GM23338 (cell line): ENCODE measurements at regions not wholly inside any gene's neighbourhood (a gene's known extent, or its start where the extent isn't known, plus 50 kb on each side); places are given as distances from the start of the nearest gene placed in this dataset.

Source experiments
- ATAC-seq: fragments of 200-7000 bp; cut with Tn5 transposase; 3 replicates; pipeline ENCODE4 v1.9.1; 2020
- DNase-seq: peaks from one replicate; pipeline ENCODE4 v3.0.0-alpha.2; 2015; ENCODE audit warnings: low spot score
- H2AFZ ChIP-seq: fragments of 200-600 bp; sonication (generic); 2 replicates; pipeline ENCODE4 v1.8.0; 2016; ENCODE audit warnings: antibody characterized with exemption, mild to moderate bottlenecking, moderate library complexity
- H3F3A ChIP-seq: fragments of 200-600 bp; sonication (generic); replicated peaks from 2 replicates; pipeline ENCODE4 v1.8.0; 2017; ENCODE audit warnings: antibody characterized with exemption, mixed run types, low read depth
- H3K27ac ChIP-seq: fragments of 200-600 bp; sonication (generic); 2 replicates; pipeline ENCODE4 v1.6.1; 2016; ENCODE audit warnings: low read depth
- H3K27me3 ChIP-seq: fragments of 200-600 bp; sonication (generic); 2 replicates; pipeline ENCODE4 v1.8.0; 2016; ENCODE audit warnings: mild to moderate bottlenecking, mixed run types, moderate library complexity; ENCODE audit not compliant: insufficient read depth
- H3K36me3 ChIP-seq: fragments of 200-600 bp; sonication (generic); 2 replicates; pipeline ENCODE4 v1.8.0; 2016; ENCODE audit warnings: mild to moderate bottlenecking; ENCODE audit not compliant: insufficient read depth
- H3K4me1 ChIP-seq: fragments of 200-600 bp; sonication (generic); 2 replicates; pipeline ENCODE4 v1.8.0; 2016; ENCODE audit warnings: mild to moderate bottlenecking, moderate library complexity; ENCODE audit not compliant: insufficient read depth
- H3K4me2 ChIP-seq: fragments of 200-600 bp; sonication (generic); 2 replicates; pipeline ENCODE4 v1.7.1; 2017; ENCODE audit warnings: mixed run types
- H3K4me3 ChIP-seq: fragments of 200-600 bp; sonication (generic); 2 replicates; pipeline ENCODE4 v1.6.1; 2016; ENCODE audit warnings: mixed run types
- H3K79me2 ChIP-seq: fragments of 200-600 bp; sonication (generic); replicated peaks from 2 replicates; pipeline ENCODE4 v1.8.0; 2017; ENCODE audit warnings: mild to moderate bottlenecking; ENCODE audit not compliant: insufficient read depth
- H3K9me2 ChIP-seq: fragments of 200-600 bp; sonication (generic); 2 replicates; pipeline ENCODE4 v1.8.0; 2017; ENCODE audit not compliant: insufficient read depth
- H4K20me1 ChIP-seq: fragments of 200-600 bp; sonication (generic); replicated peaks from 2 replicates; pipeline ENCODE4 v1.8.0; 2017; ENCODE audit warnings: mild to moderate bottlenecking; ENCODE audit not compliant: insufficient read depth
- H3K27ac Mint-ChIP-seq: 2 replicates; pipeline ENCODE4 v1.8.0; 2020; ENCODE audit warnings: inconsistent platforms, mild to moderate bottlenecking, moderate library complexity, mixed read lengths
- H3K27me3 Mint-ChIP-seq: 3 replicates; pipeline ENCODE4 v1.8.0; 2022; ENCODE audit warnings: low read depth, mild to moderate bottlenecking, moderate library complexity, mixed read lengths, inconsistent platforms; ENCODE audit not compliant: insufficient read depth, poor library complexity
- H3K36me3 Mint-ChIP-seq: 3 replicates; pipeline ENCODE4 v1.8.0; 2021; ENCODE audit warnings: low read depth, mild to moderate bottlenecking, inconsistent platforms, moderate library complexity, mixed read lengths
- H3K4me1 Mint-ChIP-seq: 3 replicates; pipeline ENCODE4 v1.8.0; 2020; ENCODE audit warnings: mild to moderate bottlenecking, inconsistent platforms, mixed read lengths
- H3K4me3 Mint-ChIP-seq: 3 replicates; pipeline ENCODE4 v1.8.0; 2021; ENCODE audit warnings: moderate library complexity, mild to moderate bottlenecking, inconsistent platforms, mixed read lengths
- H3K9me3 Mint-ChIP-seq: 3 replicates; pipeline ENCODE4 v1.8.0; 2020; ENCODE audit warnings: moderate library complexity, mild to moderate bottlenecking, inconsistent platforms, mixed read lengths
- CREB1 ChIP-seq: fragments of 250-450 bp; sonication (Bioruptor Pico); IDR thresholded peaks from 2 replicates; pipeline ENCODE4 v1.5.0; 2020; ENCODE audit warnings: low read depth, mild to moderate bottlenecking, moderate library complexity
- EZH2 ChIP-seq: fragments of 200-600 bp; sonication (generic); IDR thresholded peaks from one replicate; pipeline ENCODE4 v1.8.0; 2017; ENCODE audit warnings: antibody characterized with exemption, mild to moderate bottlenecking, low read depth; ENCODE audit not compliant: unreplicated experiment
- EZH2phosphoT487 ChIP-seq: fragments of 200-600 bp; sonication (generic); IDR thresholded peaks from one replicate; pipeline ENCODE4 v1.8.1; 2018; ENCODE audit warnings: antibody characterized with exemption; ENCODE audit not compliant: unreplicated experiment
- JUNB ChIP-seq: IDR thresholded peaks from one replicate; pipeline ENCODE4 v1.6.1; 2016; ENCODE audit warnings: antibody characterized with exemption; ENCODE audit not compliant: unreplicated experiment
- NANOG ChIP-seq: IDR thresholded peaks from 2 replicates; pipeline ENCODE4 v1.6.1; 2016; ENCODE audit warnings: antibody characterized with exemption, borderline replicate concordance
- POLR2AphosphoS5 ChIP-seq: IDR thresholded peaks from 2 replicates; pipeline ENCODE4 v1.6.1; 2016; ENCODE audit warnings: antibody characterized with exemption, low read depth
- STAT1 ChIP-seq: IDR thresholded peaks from one replicate; pipeline ENCODE4 v1.6.1; 2016; ENCODE audit warnings: antibody characterized with exemption; ENCODE audit not compliant: unreplicated experiment
- ZNF114 ChIP-seq: fragments of 250-450 bp; sonication (Bioruptor Pico); IDR thresholded peaks from 2 replicates; pipeline ENCODE4 v1.5.0; 2020; ENCODE audit warnings: mild to moderate bottlenecking, moderate library complexity
- ZNF331 ChIP-seq: fragments of 250-450 bp; sonication (Bioruptor Pico); IDR thresholded peaks from 2 replicates; pipeline ENCODE4 v1.5.0; 2020; ENCODE audit warnings: low read depth, mild to moderate bottlenecking, moderate library complexity
- TF ChIP-seq, protein P1 (sequence below): IDR thresholded peaks from one replicate; pipeline ENCODE4 v1.6.1; 2018; ENCODE audit warnings: antibody characterized with exemption; ENCODE audit not compliant: unreplicated experiment
- TF ChIP-seq, protein P2 (sequence below), 2 experiments: fragments of 200-600 bp in 1 of 2; sonication (generic) in 1 of 2; conservative IDR thresholded peaks; 2 replicates each; pipeline versions ENCODE4 v1.5.1 to v1.6.1; 2016 to 2017; ENCODE audit warnings: antibody characterized with exemption in 2 of 2, low read depth in 2 of 2, mild to moderate bottlenecking in 2 of 2, moderate library complexity in 1 of 2
- TF ChIP-seq, protein P3 (sequence below): fragments of 250-450 bp; sonication (Bioruptor Pico); IDR thresholded peaks from 2 replicates; pipeline ENCODE4 v1.5.0; 2020; ENCODE audit warnings: mild to moderate bottlenecking, moderate library complexity
- TF ChIP-seq, protein P4 (sequence below): IDR thresholded peaks from 2 replicates; pipeline ENCODE4 v1.6.1; 2016; ENCODE audit warnings: antibody characterized with exemption

DNA sequence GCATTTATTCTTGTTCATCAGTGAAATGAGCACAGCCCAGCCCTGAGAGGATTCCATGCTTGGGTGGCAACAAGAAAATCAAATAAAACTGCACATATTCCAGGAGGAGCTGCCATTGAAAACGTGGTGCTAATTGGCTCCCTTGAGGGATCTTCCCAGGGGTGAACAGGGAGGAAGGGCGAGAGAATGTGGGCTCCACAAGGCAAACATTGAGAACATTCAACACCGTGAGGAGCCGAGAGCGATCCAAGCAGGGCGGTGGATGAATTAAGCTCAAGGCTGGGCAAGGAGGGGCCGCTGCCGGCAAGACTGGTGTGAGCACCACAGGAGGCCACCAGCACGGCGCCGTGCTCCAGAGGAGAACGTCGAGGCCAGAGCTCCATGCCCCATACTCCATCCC lies 166.9 kb downstream of the C16orf95 start:
- H3K4me3 ChIP-seq = no peak overlapping the region
- DNase-seq (no peak), ATAC-seq (no peak; the same call in 2 of the 3 replicates)
- H3K4me1 ChIP-seq = no peaks in the 10 kb centered on the region
- peaks cover 10% of the 10 kb centered on the region; the same call in 2 of the 3 replicates for H3K4me1 Mint-ChIP-seq
- no peaks in the 10 kb centered on the region for H3F3A ChIP-seq
- H3K4me3 Mint-ChIP-seq = no peak overlapping the region
- H3K9me3 Mint-ChIP-seq = peaks cover 36% of the 10 kb centered on the region
- no peaks in the 10 kb centered on the region for H3K79me2 ChIP-seq
- H3K36me3 ChIP-seq = no peaks in the 10 kb centered on the region
- no peaks in the 10 kb centered on the region for H4K20me1 ChIP-seq
- H3K27ac Mint-ChIP-seq = no peak overlapping the region
- H3K36me3 Mint-ChIP-seq = peaks cover 6% of the 10 kb centered on the region; the same call in 2 of the 3 replicates
- H3K27ac ChIP-seq = no peak overlapping the region
- no peak overlapping the region for H2AFZ ChIP-seq
- peaks cover 2% of the 10 kb centered on the region for H3K27me3 Mint-ChIP-seq
- H3K4me2 ChIP-seq = no peak overlapping the region
- no peak for TF ChIP-seq CREB1 (CRISPR knock-in tag)
- TF ChIP-seq EZH2phosphoT487 = no peak
- TF ChIP-seq NANOG = no peak
- no peak for TF ChIP-seq ZNF114
- no peak for TF ChIP-seq JUNB
- no peak for TF ChIP-seq ZNF331 (CRISPR knock-in tag)
- no peak for TF ChIP-seq EZH2
- TF ChIP-seq, protein P1, sequence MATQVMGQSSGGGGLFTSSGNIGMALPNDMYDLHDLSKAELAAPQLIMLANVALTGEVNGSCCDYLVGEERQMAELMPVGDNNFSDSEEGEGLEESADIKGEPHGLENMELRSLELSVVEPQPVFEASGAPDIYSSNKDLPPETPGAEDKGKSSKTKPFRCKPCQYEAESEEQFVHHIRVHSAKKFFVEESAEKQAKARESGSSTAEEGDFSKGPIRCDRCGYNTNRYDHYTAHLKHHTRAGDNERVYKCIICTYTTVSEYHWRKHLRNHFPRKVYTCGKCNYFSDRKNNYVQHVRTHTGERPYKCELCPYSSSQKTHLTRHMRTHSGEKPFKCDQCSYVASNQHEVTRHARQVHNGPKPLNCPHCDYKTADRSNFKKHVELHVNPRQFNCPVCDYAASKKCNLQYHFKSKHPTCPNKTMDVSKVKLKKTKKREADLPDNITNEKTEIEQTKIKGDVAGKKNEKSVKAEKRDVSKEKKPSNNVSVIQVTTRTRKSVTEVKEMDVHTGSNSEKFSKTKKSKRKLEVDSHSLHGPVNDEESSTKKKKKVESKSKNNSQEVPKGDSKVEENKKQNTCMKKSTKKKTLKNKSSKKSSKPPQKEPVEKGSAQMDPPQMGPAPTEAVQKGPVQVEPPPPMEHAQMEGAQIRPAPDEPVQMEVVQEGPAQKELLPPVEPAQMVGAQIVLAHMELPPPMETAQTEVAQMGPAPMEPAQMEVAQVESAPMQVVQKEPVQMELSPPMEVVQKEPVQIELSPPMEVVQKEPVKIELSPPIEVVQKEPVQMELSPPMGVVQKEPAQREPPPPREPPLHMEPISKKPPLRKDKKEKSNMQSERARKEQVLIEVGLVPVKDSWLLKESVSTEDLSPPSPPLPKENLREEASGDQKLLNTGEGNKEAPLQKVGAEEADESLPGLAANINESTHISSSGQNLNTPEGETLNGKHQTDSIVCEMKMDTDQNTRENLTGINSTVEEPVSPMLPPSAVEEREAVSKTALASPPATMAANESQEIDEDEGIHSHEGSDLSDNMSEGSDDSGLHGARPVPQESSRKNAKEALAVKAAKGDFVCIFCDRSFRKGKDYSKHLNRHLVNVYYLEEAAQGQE = no peak
- TF ChIP-seq, protein P2, sequence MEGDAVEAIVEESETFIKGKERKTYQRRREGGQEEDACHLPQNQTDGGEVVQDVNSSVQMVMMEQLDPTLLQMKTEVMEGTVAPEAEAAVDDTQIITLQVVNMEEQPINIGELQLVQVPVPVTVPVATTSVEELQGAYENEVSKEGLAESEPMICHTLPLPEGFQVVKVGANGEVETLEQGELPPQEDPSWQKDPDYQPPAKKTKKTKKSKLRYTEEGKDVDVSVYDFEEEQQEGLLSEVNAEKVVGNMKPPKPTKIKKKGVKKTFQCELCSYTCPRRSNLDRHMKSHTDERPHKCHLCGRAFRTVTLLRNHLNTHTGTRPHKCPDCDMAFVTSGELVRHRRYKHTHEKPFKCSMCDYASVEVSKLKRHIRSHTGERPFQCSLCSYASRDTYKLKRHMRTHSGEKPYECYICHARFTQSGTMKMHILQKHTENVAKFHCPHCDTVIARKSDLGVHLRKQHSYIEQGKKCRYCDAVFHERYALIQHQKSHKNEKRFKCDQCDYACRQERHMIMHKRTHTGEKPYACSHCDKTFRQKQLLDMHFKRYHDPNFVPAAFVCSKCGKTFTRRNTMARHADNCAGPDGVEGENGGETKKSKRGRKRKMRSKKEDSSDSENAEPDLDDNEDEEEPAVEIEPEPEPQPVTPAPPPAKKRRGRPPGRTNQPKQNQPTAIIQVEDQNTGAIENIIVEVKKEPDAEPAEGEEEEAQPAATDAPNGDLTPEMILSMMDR (conservative IDR thresholded peaks at IDR 0.05; ENCODE audit: low read depth in 2 of 2) = no peak
- TF ChIP-seq, protein P3, sequence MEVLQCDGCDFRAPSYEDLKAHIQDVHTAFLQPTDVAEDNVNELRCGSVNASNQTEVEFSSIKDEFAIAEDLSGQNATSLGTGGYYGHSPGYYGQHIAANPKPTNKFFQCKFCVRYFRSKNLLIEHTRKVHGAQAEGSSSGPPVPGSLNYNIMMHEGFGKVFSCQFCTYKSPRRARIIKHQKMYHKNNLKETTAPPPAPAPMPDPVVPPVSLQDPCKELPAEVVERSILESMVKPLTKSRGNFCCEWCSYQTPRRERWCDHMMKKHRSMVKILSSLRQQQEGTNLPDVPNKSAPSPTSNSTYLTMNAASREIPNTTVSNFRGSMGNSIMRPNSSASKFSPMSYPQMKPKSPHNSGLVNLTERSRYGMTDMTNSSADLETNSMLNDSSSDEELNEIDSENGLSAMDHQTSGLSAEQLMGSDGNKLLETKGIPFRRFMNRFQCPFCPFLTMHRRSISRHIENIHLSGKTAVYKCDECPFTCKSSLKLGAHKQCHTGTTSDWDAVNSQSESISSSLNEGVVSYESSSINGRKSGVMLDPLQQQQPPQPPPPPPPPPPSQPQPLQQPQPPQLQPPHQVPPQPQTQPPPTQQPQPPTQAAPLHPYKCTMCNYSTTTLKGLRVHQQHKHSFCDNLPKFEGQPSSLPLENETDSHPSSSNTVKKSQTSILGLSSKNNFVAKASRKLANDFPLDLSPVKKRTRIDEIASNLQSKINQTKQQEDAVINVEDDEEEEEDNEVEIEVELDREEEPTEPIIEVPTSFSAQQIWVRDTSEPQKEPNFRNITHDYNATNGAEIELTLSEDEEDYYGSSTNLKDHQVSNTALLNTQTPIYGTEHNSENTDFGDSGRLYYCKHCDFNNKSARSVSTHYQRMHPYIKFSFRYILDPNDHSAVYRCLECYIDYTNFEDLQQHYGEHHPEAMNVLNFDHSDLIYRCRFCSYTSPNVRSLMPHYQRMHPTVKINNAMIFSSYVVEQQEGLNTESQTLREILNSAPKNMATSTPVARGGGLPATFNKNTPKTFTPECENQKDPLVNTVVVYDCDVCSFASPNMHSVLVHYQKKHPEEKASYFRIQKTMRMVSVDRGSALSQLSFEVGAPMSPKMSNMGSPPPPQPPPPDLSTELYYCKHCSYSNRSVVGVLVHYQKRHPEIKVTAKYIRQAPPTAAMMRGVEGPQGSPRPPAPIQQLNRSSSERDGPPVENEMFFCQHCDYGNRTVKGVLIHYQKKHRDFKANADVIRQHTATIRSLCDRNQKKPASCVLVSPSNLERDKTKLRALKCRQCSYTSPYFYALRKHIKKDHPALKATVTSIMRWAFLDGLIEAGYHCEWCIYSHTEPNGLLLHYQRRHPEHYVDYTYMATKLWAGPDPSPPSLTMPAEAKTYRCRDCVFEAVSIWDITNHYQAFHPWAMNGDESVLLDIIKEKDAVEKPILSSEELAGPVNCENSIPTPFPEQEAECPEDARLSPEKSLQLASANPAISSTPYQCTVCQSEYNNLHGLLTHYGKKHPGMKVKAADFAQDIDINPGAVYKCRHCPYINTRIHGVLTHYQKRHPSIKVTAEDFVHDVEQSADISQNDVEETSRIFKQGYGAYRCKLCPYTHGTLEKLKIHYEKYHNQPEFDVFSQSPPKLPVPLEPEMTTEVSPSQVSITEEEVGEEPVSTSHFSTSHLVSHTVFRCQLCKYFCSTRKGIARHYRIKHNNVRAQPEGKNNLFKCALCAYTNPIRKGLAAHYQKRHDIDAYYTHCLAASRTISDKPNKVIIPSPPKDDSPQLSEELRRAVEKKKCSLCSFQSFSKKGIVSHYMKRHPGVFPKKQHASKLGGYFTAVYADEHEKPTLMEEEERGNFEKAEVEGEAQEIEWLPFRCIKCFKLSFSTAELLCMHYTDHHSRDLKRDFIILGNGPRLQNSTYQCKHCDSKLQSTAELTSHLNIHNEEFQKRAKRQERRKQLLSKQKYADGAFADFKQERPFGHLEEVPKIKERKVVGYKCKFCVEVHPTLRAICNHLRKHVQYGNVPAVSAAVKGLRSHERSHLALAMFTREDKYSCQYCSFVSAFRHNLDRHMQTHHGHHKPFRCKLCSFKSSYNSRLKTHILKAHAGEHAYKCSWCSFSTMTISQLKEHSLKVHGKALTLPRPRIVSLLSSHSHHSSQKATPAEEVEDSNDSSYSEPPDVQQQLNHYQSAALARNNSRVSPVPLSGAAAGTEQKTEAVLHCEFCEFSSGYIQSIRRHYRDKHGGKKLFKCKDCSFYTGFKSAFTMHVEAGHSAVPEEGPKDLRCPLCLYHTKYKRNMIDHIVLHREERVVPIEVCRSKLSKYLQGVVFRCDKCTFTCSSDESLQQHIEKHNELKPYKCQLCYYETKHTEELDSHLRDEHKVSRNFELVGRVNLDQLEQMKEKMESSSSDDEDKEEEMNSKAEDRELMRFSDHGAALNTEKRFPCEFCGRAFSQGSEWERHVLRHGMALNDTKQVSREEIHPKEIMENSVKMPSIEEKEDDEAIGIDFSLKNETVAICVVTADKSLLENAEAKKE (CRISPR knock-in tag) = no peak
- no peak for TF ChIP-seq POLR2AphosphoS5
- TF ChIP-seq, protein P4, sequence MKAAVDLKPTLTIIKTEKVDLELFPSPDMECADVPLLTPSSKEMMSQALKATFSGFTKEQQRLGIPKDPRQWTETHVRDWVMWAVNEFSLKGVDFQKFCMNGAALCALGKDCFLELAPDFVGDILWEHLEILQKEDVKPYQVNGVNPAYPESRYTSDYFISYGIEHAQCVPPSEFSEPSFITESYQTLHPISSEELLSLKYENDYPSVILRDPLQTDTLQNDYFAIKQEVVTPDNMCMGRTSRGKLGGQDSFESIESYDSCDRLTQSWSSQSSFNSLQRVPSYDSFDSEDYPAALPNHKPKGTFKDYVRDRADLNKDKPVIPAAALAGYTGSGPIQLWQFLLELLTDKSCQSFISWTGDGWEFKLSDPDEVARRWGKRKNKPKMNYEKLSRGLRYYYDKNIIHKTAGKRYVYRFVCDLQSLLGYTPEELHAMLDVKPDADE = no peak
- TF ChIP-seq STAT1 = no peak
- H3K27me3 ChIP-seq = no peaks in the 10 kb centered on the region
- no peaks in the 10 kb centered on the region for H3K9me2 ChIP-seq
